Spleen (tissue), 11 donors: ENCODE measurements at regions not wholly inside any gene's neighbourhood (a gene's known extent, or its start where the extent isn't known, plus 50 kb on each side); places are given as distances from the start of the nearest gene placed in this dataset.

Source experiments
- DNase-seq: peaks from one replicate; pipeline ENCODE4 v3.0.0-alpha.2; 2020
- H3K27ac ChIP-seq, 8 donors: fragments of 200-600 bp; sonication (generic) in 7 of 8; 1 replicate in 4 of 8; 2 replicates in 4 of 8; pipeline versions ENCODE4 v1.5.0 to v1.8.0; 2016 to 2021; ENCODE audit warnings: inconsistent platforms in 4 of 8, mild to moderate bottlenecking in 4 of 8, moderate library complexity in 1 of 8
- H3K27me3 ChIP-seq, 7 donors: fragments of 200-600 bp; sonication (generic) in 6 of 7; replicated peaks in 1 of 7; 1 replicate in 4 of 7; 2 replicates in 3 of 7; pipeline versions ENCODE4 v1.5.0 to v1.8.0; 2016 to 2021; ENCODE audit warnings: inconsistent platforms in 3 of 7, mild to moderate bottlenecking in 1 of 7
- H3K36me3 ChIP-seq, 6 donors: fragments of 200-600 bp; sonication (generic) in 5 of 6; 1 replicate in 4 of 6; 2 replicates in 2 of 6; pipeline versions ENCODE4 v1.5.0 to v1.8.0; 2016 to 2021; ENCODE audit warnings: inconsistent platforms in 2 of 6
- H3K4me1 ChIP-seq, 6 donors: fragments of 200-600 bp; sonication (generic) in 5 of 6; 1 replicate in 3 of 6; 2 replicates in 3 of 6; pipeline versions ENCODE4 v1.5.0 to v1.8.0; 2016 to 2021; ENCODE audit warnings: inconsistent platforms in 3 of 6
- H3K4me3 ChIP-seq, 8 donors: fragments of 200-600 bp; sonication (generic) in 7 of 8; 1 replicate in 4 of 8; 2 replicates in 4 of 8; pipeline versions ENCODE4 v1.5.0 to v1.8.0; 2016 to 2021; ENCODE audit warnings: inconsistent platforms in 4 of 8, mild to moderate bottlenecking in 4 of 8, moderate library complexity in 2 of 8
- H3K9me3 ChIP-seq, 8 donors: fragments of 200-600 bp; sonication (generic) in 7 of 8; 1 replicate in 4 of 8; 2 replicates in 4 of 8; pipeline versions ENCODE4 v1.5.0 to v1.8.0; 2016 to 2021; ENCODE audit warnings: inconsistent platforms in 4 of 8
- POLR2A ChIP-seq, 3 donors: fragments of 450-650 bp; IDR thresholded peaks; one replicate each; pipeline ENCODE4 v1.5.1; 2017; ENCODE audit warnings: antibody characterized with exemption in 3 of 3, mild to moderate bottlenecking in 1 of 3
- POLR2AphosphoS5 ChIP-seq, 3 donors: sonication (generic); formaldehyde crosslinking; IDR thresholded peaks; one replicate each; pipeline ENCODE4 v1.5.1; 2017; ENCODE audit warnings: antibody characterized with exemption in 3 of 3
- WGBS, 5 donors: extraction: QIAGEN DNeasy Blood & Tissue Kit in 3 of 5; methylation state at CpG; one replicate each; pipeline versions ENCODE4 v1.1.5 to v1.1.7; 2013 to 2018; 5-methylcytosine and 5-hydroxymethylcytosine counted together
- intact Hi-C: fragments of 100-400 bp; cut with DNase I; formaldehyde crosslinking; loops from one replicate; pipeline ENCODE4 v1.15.0; 2023; ENCODE audit warnings: low total_unique reads
- TF ChIP-seq, protein P1 (sequence below), 11 experiments: fragments of 200-600 bp in 7 of 11; fragments of 450-650 bp in 4 of 11; sonication (generic) in 4 of 11; IDR thresholded peaks in 8 of 11; conservative IDR thresholded peaks in 3 of 11; 1 replicate in 7 of 11; 2 replicates in 4 of 11; pipeline versions ENCODE4 v1.4.0 to v1.8.0; 2016 to 2021; ENCODE audit warnings: antibody characterized with exemption in 11 of 11, inconsistent platforms in 4 of 11, mild to moderate bottlenecking in 1 of 11
- donor health status: healthy with polysubstance abuse.
- donor health status: DM: no; HTN: no; CAD: no; lungs with moderate emphysema.
- donor health status: DM: no; HTN: no; CAD: no.
- donor health status: Bipolar disorder and iron deficiency.
- donor health status: healthy.
- donor health status: DM: no; HTN: no; CAD: no.
- donor health status: DM: yes; HTN: yes; CAD: no.

DNA sequence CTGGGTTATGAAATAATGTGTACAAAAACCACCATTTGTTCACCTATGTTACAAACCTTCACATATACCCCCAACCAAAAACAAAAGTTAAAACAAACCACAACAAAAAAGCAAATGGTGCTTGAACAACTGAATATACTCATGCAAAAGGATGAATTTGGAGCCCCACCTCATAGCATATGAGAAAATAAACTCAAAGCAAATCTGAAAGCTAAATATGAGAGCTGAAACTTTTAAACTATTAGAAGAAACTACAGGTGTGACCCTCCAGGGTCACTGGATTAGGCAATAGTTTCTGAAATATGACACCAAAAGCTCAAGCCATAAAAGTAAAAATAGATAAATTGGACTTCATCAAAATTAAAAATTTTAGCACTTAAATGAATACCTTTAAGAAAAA, 215.5 kb upstream of the CHRM3 start:
- H3K4me1 ChIP-seq, result no peaks in the 10 kb centered on the region
- TF ChIP-seq, protein P1, sequence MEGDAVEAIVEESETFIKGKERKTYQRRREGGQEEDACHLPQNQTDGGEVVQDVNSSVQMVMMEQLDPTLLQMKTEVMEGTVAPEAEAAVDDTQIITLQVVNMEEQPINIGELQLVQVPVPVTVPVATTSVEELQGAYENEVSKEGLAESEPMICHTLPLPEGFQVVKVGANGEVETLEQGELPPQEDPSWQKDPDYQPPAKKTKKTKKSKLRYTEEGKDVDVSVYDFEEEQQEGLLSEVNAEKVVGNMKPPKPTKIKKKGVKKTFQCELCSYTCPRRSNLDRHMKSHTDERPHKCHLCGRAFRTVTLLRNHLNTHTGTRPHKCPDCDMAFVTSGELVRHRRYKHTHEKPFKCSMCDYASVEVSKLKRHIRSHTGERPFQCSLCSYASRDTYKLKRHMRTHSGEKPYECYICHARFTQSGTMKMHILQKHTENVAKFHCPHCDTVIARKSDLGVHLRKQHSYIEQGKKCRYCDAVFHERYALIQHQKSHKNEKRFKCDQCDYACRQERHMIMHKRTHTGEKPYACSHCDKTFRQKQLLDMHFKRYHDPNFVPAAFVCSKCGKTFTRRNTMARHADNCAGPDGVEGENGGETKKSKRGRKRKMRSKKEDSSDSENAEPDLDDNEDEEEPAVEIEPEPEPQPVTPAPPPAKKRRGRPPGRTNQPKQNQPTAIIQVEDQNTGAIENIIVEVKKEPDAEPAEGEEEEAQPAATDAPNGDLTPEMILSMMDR (IDR thresholded peaks at IDR 0.05 in 8 of 11, conservative IDR thresholded peaks at IDR 0.05 in 3 of 11), result no peak
- no peak for TF ChIP-seq POLR2AphosphoS5 (IDR thresholded peaks at IDR 0.05)
- TF ChIP-seq POLR2A (IDR thresholded peaks at IDR 0.05), result no peak
- no peak overlapping the region for H3K4me3 ChIP-seq
- no peaks in the 10 kb centered on the region for H3K36me3 ChIP-seq
- no peak overlapping the region for H3K27ac ChIP-seq
- intact Hi-C loops, result no loop called here
- DNase-seq, result no peak
- H3K27me3 ChIP-seq, result no peaks in the 10 kb centered on the region
- H3K9me3 ChIP-seq, result peaks cover 0 to 40% (median 21%) of the 10 kb centered on the region in 8 donors

DNA sequence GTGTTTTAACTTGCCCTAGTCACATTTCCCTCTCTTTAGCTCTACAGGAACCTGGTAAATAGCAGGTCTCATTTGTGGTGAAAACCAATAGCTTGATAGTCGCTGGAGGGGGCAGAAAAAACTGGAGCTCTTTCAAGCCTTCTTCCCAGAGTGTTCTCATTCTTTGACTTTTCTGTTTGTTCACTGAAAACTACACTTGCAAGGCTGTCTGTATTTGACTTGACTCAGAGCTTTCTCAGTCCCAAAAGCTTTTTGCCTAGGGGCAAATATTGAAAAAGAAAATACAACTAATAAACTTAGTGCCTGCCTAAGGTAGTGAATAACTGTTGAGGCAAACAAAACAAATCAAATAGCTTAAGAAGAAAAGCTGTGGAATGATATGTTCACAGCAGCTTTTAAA, 217.1 kb upstream of the CHRM3 start:
- H3K4me3 ChIP-seq, result no peak overlapping the region
- no peak for TF ChIP-seq POLR2A (IDR thresholded peaks at IDR 0.05)
- no peak for TF ChIP-seq POLR2AphosphoS5 (IDR thresholded peaks at IDR 0.05)
- H3K36me3 ChIP-seq, result no peaks in the 10 kb centered on the region
- DNase-seq, result no peak
- intact Hi-C loops, result no loop called here
- H3K4me1 ChIP-seq, result no peaks in the 10 kb centered on the region
- 59 to 82% (median 66%) methylated on average over 1 of the region's 1 CpG for WGBS, 5 donors
- peaks cover 0 to 40% (median 21%) of the 10 kb centered on the region in 8 donors for H3K9me3 ChIP-seq
- no peaks in the 10 kb centered on the region for H3K27me3 ChIP-seq
- no peak overlapping the region for H3K27ac ChIP-seq

DNA sequence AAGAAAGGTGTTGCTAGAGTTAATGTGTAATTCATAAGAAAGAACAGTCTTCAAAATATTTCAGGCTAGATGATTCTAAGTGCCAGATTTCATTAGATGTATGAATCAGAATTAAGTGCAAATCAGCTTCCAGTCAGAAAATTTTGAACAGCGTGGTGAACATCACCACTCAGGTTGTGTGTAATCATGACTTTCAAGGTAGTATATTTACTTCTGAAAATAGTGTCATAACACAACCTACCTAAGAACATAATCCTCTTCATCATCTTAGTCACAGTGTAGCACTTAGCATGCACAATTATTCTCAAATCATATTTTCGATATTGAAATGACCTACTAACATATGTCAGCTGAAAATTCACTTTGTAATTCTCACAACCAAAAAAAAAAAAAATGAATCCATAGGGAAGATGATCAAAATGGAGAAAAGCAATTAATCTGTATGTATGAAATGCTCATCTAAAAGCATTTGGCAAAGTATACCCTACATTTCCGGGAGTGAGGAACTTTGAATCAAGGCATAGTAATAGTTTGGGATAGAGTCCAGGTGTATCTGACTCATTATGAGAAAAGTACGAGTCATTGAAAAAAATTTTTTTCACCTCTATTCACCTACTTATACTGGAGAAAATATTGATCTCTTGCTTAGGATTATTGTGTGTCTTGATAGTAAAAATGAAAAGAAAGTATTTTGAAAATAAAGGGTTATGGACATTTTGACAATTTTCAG, 221.8 kb upstream of the CHRM3 start:
- Histone ChIP-seq H3K9me3 (peaks cover 0 to 21% (median 16%) of the 10 kb centered on the region in 8 donors), H3K4me1 (no peaks in the 10 kb centered on the region), H3K27ac (no peak overlapping the region), H3K36me3 (no peaks in the 10 kb centered on the region), H3K27me3 (no peaks in the 10 kb centered on the region), H3K4me3 (no peak overlapping the region)
- no peak for DNase-seq
- 82 to 91% (median 89%) methylated on average over 4 of the region's 4 CpGs for WGBS, 5 donors
- intact Hi-C loops, result no loop called here
- TF ChIP-seq POLR2A (IDR thresholded peaks at IDR 0.05), result no peak
- TF ChIP-seq, protein P1 (IDR thresholded peaks at IDR 0.05 in 8 of 11, conservative IDR thresholded peaks at IDR 0.05 in 3 of 11), result no peak

DNA sequence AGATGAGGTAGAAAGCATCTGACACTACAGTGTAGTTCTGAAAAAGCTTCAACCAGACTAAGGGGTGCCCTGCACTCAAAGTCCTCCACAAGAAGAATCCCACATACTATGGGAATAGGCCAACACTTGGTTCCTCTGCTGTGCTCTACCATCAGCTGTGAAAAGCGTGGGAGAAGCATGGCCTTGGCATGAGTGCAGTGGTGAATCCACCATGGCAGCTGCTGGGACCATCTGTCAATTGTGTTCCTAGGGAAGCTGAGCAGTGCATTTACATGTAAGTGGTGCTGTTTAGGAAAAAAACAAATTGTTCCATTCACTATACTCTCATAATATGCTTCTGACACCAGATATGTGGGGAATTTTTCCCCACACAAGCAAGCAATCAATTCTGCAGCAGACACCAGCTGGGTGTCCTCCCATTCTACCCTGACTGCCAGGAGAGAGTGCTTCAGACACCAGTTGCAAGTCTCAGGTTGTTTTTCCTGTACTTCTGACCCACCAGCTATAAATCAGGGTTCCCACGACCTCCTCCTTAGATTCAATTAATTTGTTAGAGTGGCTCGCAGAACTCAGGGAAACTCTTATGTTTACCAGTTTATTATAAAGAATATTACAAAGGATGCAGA, 230.8 kb upstream of the CHRM3 start:
- H3K4me1 ChIP-seq, result no peaks in the 10 kb centered on the region
- WGBS, 5 donors, result 58 to 75% (median 64%) methylated on average over 3 of the region's 3 CpGs
- intact Hi-C loops, result no loop called here
- H3K9me3 ChIP-seq, result peaks cover 0 to 3% (median 0%) of the 10 kb centered on the region in 8 donors
- no peak overlapping the region for H3K27ac ChIP-seq
- TF ChIP-seq POLR2A (IDR thresholded peaks at IDR 0.05) (no peak), POLR2AphosphoS5 (IDR thresholded peaks at IDR 0.05) (no peak)
- TF ChIP-seq, protein P1 (IDR thresholded peaks at IDR 0.05 in 8 of 11, conservative IDR thresholded peaks at IDR 0.05 in 3 of 11), result no peak
- no peak overlapping the region for H3K4me3 ChIP-seq
- no peak for DNase-seq
- no peaks in the 10 kb centered on the region for H3K36me3 ChIP-seq
- no peaks in the 10 kb centered on the region for H3K27me3 ChIP-seq
